Activated naive CD4-positive, alpha-beta T cell treated with anti-CD3 and anti-CD28 coated beads, Interleukin-2, amount 50 U/mL, for 72 hours (primary cell): ENCODE measurements at regions not wholly inside any gene's neighbourhood (a gene's known extent, or its start where the extent isn't known, plus 50 kb on each side); places are given as distances from the start of the nearest gene placed in this dataset.

Source experiments
- ATAC-seq, 2 donors: fragments of 150-1000 bp; cut with Tn5 transposase; 2 replicates each; pipeline ENCODE4 v1.10.0; 2021; ENCODE audit warnings: mild to moderate bottlenecking in 2 of 2, moderate library complexity in 2 of 2
- DNase-seq, 2 donors: peaks; one replicate each; pipeline ENCODE4 v3.0.0; 2021 to 2022; ENCODE audit warnings: low spot score in 2 of 2
- H3K27ac Mint-ChIP-seq, 2 donors: one replicate each; pipeline ENCODE4 v1.8.0; 2022; ENCODE audit warnings: mild to moderate bottlenecking in 2 of 2, mixed read lengths in 2 of 2
- H3K36me3 Mint-ChIP-seq, 2 donors: one replicate each; pipeline ENCODE4 v1.8.0; 2022; ENCODE audit warnings: mixed read lengths in 2 of 2
- H3K9me3 Mint-ChIP-seq, 2 donors: one replicate each; pipeline ENCODE4 v1.8.0; 2022; ENCODE audit warnings: mixed read lengths in 2 of 2

GRCh38 chr22:26974914-26975803 lies 317.8 kb downstream of the MIAT start:
- no peak overlapping the region for H3K27ac Mint-ChIP-seq
- no peak for DNase-seq

GRCh38 chr22:26975865-26976264 lies 318.5 kb downstream of the MIAT start:
- no peak for DNase-seq
- Mint-ChIP-seq H3K36me3 (no peaks in the 10 kb centered on the region), H3K9me3 (no peaks in the 10 kb centered on the region), H3K27ac (no peak overlapping the region)
- ATAC-seq, result no peak

More at GRCh38 chr22:26974914-26975803, 317.8 kb downstream of the MIAT start:
- H3K9me3 Mint-ChIP-seq, result no peaks in the 10 kb centered on the region
- H3K36me3 Mint-ChIP-seq, result no peaks in the 10 kb centered on the region
- ATAC-seq, result no peak

GRCh38 chr22:26977741-26978376 lies 320.5 kb downstream of the MIAT start:
- no peak for DNase-seq
- no peak for ATAC-seq

GRCh38 chr22:26979294-26979693 lies 321.9 kb downstream of the MIAT start:
- DNase-seq (no peak), ATAC-seq (no peak)
- Mint-ChIP-seq H3K27ac (no peak overlapping the region), H3K9me3 (no peaks in the 10 kb centered on the region), H3K36me3 (no peaks in the 10 kb centered on the region)

More at GRCh38 chr22:26977741-26978376, 320.5 kb downstream of the MIAT start:
- H3K36me3 Mint-ChIP-seq, result no peaks in the 10 kb centered on the region
- no peaks in the 10 kb centered on the region for H3K9me3 Mint-ChIP-seq
- no peak overlapping the region for H3K27ac Mint-ChIP-seq

- Mint-ChIP-seq H3K9me3 (no peaks in the 10 kb centered on the region), H3K27ac (no peak overlapping the region), H3K36me3 (no peaks in the 10 kb centered on the region)
- ATAC-seq, result no peak
- DNase-seq, result no peak
Measured at GRCh38 chr22:26981111-26981510, 323.7 kb downstream of the MIAT start.

GRCh38 chr22:26981541-26981940 lies 324.2 kb downstream of the MIAT start:
- no peaks in the 10 kb centered on the region for H3K36me3 Mint-ChIP-seq
- H3K9me3 Mint-ChIP-seq, result no peaks in the 10 kb centered on the region
- no peak for ATAC-seq
- H3K27ac Mint-ChIP-seq, result no peak overlapping the region
- no peak for DNase-seq

- no peaks in the 10 kb centered on the region for H3K36me3 Mint-ChIP-seq
- no peaks in the 10 kb centered on the region for H3K9me3 Mint-ChIP-seq
- DNase-seq, result no peak
- no peak overlapping the region for H3K27ac Mint-ChIP-seq
- ATAC-seq, result no peak
Measured at GRCh38 chr22:26983311-26983710, 325.9 kb downstream of the MIAT start.

GRCh38 chr22:26985206-26985605 lies 327.8 kb downstream of the MIAT start:
- no peak for DNase-seq
- Mint-ChIP-seq H3K27ac (no peak overlapping the region), H3K9me3 (no peaks in the 10 kb centered on the region), H3K36me3 (no peaks in the 10 kb centered on the region)
- ATAC-seq, result no peak

- DNase-seq, result no peak
- no peak overlapping the region for H3K27ac Mint-ChIP-seq
Measured at GRCh38 chr22:26985931-26986782, 328.8 kb downstream of the MIAT start.

GRCh38 chr22:26986884-26987283 lies 329.5 kb downstream of the MIAT start:
- H3K27ac Mint-ChIP-seq, result no peak overlapping the region
- no peaks in the 10 kb centered on the region for H3K36me3 Mint-ChIP-seq
- H3K9me3 Mint-ChIP-seq, result no peaks in the 10 kb centered on the region
- ATAC-seq, result no peak
- DNase-seq, result no peak

More at GRCh38 chr22:26985931-26986782, 328.8 kb downstream of the MIAT start:
- ATAC-seq, result no peak
- H3K36me3 Mint-ChIP-seq, result no peaks in the 10 kb centered on the region
- no peaks in the 10 kb centered on the region for H3K9me3 Mint-ChIP-seq

- H3K36me3 Mint-ChIP-seq, result no peaks in the 10 kb centered on the region
- no peak for ATAC-seq
- H3K9me3 Mint-ChIP-seq, result no peaks in the 10 kb centered on the region
- H3K27ac Mint-ChIP-seq, result no peak overlapping the region
- no peak for DNase-seq
Measured at GRCh38 chr22:26990503-26991189, 333.3 kb downstream of the MIAT start.

GRCh38 chr22:26992556-26992955 lies 335.2 kb downstream of the MIAT start:
- no peak for ATAC-seq
- Mint-ChIP-seq H3K27ac (no peak overlapping the region), H3K9me3 (no peaks in the 10 kb centered on the region), H3K36me3 (no peaks in the 10 kb centered on the region)
- DNase-seq, result no peak

- no peak for DNase-seq
- Mint-ChIP-seq H3K36me3 (no peaks in the 10 kb centered on the region), H3K9me3 (no peaks in the 10 kb centered on the region), H3K27ac (no peak overlapping the region)
- no peak for ATAC-seq
Measured at GRCh38 chr22:26993886-26994285, 336.5 kb downstream of the MIAT start.

- Mint-ChIP-seq H3K27ac (no peak overlapping the region), H3K36me3 (no peaks in the 10 kb centered on the region), H3K9me3 (no peaks in the 10 kb centered on the region)
- DNase-seq (no peak), ATAC-seq (no peak)
Measured at GRCh38 chr22:26994801-26995200, 337.4 kb downstream of the MIAT start.

GRCh38 chr22:26995235-26995634 lies 337.8 kb downstream of the MIAT start:
- Mint-ChIP-seq H3K9me3 (no peaks in the 10 kb centered on the region), H3K27ac (no peak overlapping the region), H3K36me3 (no peaks in the 10 kb centered on the region)
- DNase-seq (no peak), ATAC-seq (no peak)

GRCh38 chr22:26996154-26996553 lies 338.8 kb downstream of the MIAT start:
- Mint-ChIP-seq H3K36me3 (no peaks in the 10 kb centered on the region), H3K9me3 (no peaks in the 10 kb centered on the region), H3K27ac (peak overlapping the region in 1 of 2 donors; percentile 0)
- ATAC-seq (no peak), DNase-seq (no peak)
